Astrocyte (in vitro differentiated cells and primary cell): ENCODE measurements at regions not wholly inside any gene's neighbourhood (a gene's known extent, or its start where the extent isn't known, plus 50 kb on each side); places are given as distances from the start of the nearest gene placed in this dataset.

Experiments used
- CTCF ChIP-seq: IDR thresholded peaks from 2 replicates; pipeline ENCODE4 v1.5.1; 2011; ENCODE audit warnings: low read depth, mild to moderate bottlenecking, inconsistent platforms, low read length, moderate library complexity; ENCODE audit not compliant: insufficient read depth
- EZH2 ChIP-seq: IDR thresholded peaks from 2 replicates; pipeline ENCODE4 v1.6.1; 2012; ENCODE audit warnings: mild to moderate bottlenecking, low read length, inconsistent platforms; ENCODE audit not compliant: insufficient read depth

GRCh38 chr2:236827997-236828396 is 257.7 kb upstream of the COPS8 start:
- TF ChIP-seq EZH2 (no peak), CTCF (no peak)
